ENCODE measurements at regions not wholly inside any gene's neighbourhood (a gene's known extent, or its start where the extent isn't known, plus 50 kb on each side); places are given as distances from the start of the nearest gene placed in this dataset.

- H3K4me3 Mint-ChIP-seq: no peak overlapping the region
- CTCF ChIA-PET: no interaction called here
- no peaks in the 10 kb centered on the region for H3K36me3 Mint-ChIP-seq
- H3K27ac Mint-ChIP-seq: no peak overlapping the region
- DNase-seq: no peak
- H3K4me1 Mint-ChIP-seq: no peaks in the 10 kb centered on the region
- peaks cover 46% of the 10 kb centered on the region for H3K27me3 Mint-ChIP-seq
- H3K9me3 Mint-ChIP-seq: no peaks in the 10 kb centered on the region
Observed at GRCh38 chr6:43987838-43988439, 139.3 kb downstream of the MRPL14 start.

GRCh38 chr6:43986177-43986825, 141.0 kb downstream of the MRPL14 start:
- Mint-ChIP-seq H3K27me3 (peaks cover 60% of the 10 kb centered on the region), H3K4me1 (no peaks in the 10 kb centered on the region), H3K36me3 (no peaks in the 10 kb centered on the region), H3K4me3 (no peak overlapping the region), H3K27ac (no peak overlapping the region), H3K9me3 (no peaks in the 10 kb centered on the region)
- no peak for DNase-seq
- CTCF ChIA-PET: interaction anchor here (0.9 kb wide), 1 partner anchor 88 kb away, joined by 3 read pairs; no protein-coding TSS in a partner anchor

- no peak for DNase-seq
- H3K27me3 Mint-ChIP-seq: peaks cover 63% of the 10 kb centered on the region
- no peak overlapping the region for H3K4me3 Mint-ChIP-seq
- no peaks in the 10 kb centered on the region for H3K36me3 Mint-ChIP-seq
- no peak overlapping the region for H3K27ac Mint-ChIP-seq
- CTCF ChIA-PET: no interaction called here
- H3K4me1 Mint-ChIP-seq: no peaks in the 10 kb centered on the region
- no peaks in the 10 kb centered on the region for H3K9me3 Mint-ChIP-seq
Observed at GRCh38 chr6:43985329-43985728, 141.9 kb downstream of the MRPL14 start.

GRCh38 chr6:43984442-43985321, 142.6 kb downstream of the MRPL14 start:
- Mint-ChIP-seq H3K27ac (no peak overlapping the region), H3K36me3 (no peaks in the 10 kb centered on the region), H3K9me3 (no peaks in the 10 kb centered on the region), H3K4me1 (no peaks in the 10 kb centered on the region), H3K27me3 (peaks cover 63% of the 10 kb centered on the region), H3K4me3 (no peak overlapping the region)
- CTCF ChIA-PET: no interaction called here
- DNase-seq: no peak

- DNase-seq: no peak
- Mint-ChIP-seq H3K4me1 (no peaks in the 10 kb centered on the region), H3K4me3 (no peak overlapping the region), H3K36me3 (no peaks in the 10 kb centered on the region), H3K27me3 (peaks cover 65% of the 10 kb centered on the region), H3K27ac (peak overlapping the region; percentile 46), H3K9me3 (no peaks in the 10 kb centered on the region)
- CTCF ChIA-PET: no interaction called here
Observed at GRCh38 chr6:43983632-43984031, 143.6 kb downstream of the MRPL14 start.

- CTCF ChIA-PET: no interaction called here
- Mint-ChIP-seq H3K9me3 (no peaks in the 10 kb centered on the region), H3K4me3 (no peak overlapping the region), H3K27me3 (peaks cover 70% of the 10 kb centered on the region), H3K27ac (no peak overlapping the region), H3K36me3 (no peaks in the 10 kb centered on the region), H3K4me1 (no peaks in the 10 kb centered on the region)
- no peak for DNase-seq
Observed at GRCh38 chr6:43983191-43983590, 144.1 kb downstream of the MRPL14 start.

GRCh38 chr6:43982084-43982625, 145.1 kb downstream of the MRPL14 start:
- CTCF ChIA-PET: no interaction called here
- no peaks in the 10 kb centered on the region for H3K9me3 Mint-ChIP-seq
- H3K4me3 Mint-ChIP-seq: no peak overlapping the region
- no peak for DNase-seq
- H3K27me3 Mint-ChIP-seq: peaks cover 65% of the 10 kb centered on the region
- no peak overlapping the region for H3K27ac Mint-ChIP-seq
- H3K36me3 Mint-ChIP-seq: no peaks in the 10 kb centered on the region
- no peaks in the 10 kb centered on the region for H3K4me1 Mint-ChIP-seq

GRCh38 chr6:43981363-43981990, 145.8 kb downstream of the MRPL14 start:
- Mint-ChIP-seq H3K4me3 (no peak overlapping the region), H3K9me3 (no peaks in the 10 kb centered on the region)
- peak; percentile 17 for DNase-seq

GRCh38 chr6:43980004-43980795, 147.1 kb downstream of the MRPL14 start:
- CTCF ChIA-PET: interaction anchor here (0.7 kb wide), 1 partner anchor 91 kb away, joined by 3 read pairs; no protein-coding TSS in a partner anchor
- peak; percentile 10 for DNase-seq
- H3K27ac Mint-ChIP-seq: no peak overlapping the region
- no peaks in the 10 kb centered on the region for H3K4me1 Mint-ChIP-seq
- no peaks in the 10 kb centered on the region for H3K9me3 Mint-ChIP-seq
- H3K4me3 Mint-ChIP-seq: no peak overlapping the region
- H3K27me3 Mint-ChIP-seq: peaks cover 54% of the 10 kb centered on the region
- H3K36me3 Mint-ChIP-seq: no peaks in the 10 kb centered on the region

More at GRCh38 chr6:43981363-43981990, 145.8 kb downstream of the MRPL14 start:
- H3K27me3 Mint-ChIP-seq: peaks cover 59% of the 10 kb centered on the region
- no peaks in the 10 kb centered on the region for H3K4me1 Mint-ChIP-seq
- CTCF ChIA-PET: no interaction called here
- no peaks in the 10 kb centered on the region for H3K36me3 Mint-ChIP-seq
- no peak overlapping the region for H3K27ac Mint-ChIP-seq

GRCh38 chr6:43979525-43979924, 147.7 kb downstream of the MRPL14 start:
- Mint-ChIP-seq H3K36me3 (no peaks in the 10 kb centered on the region), H3K4me3 (no peak overlapping the region), H3K9me3 (no peaks in the 10 kb centered on the region), H3K27me3 (peaks cover 51% of the 10 kb centered on the region), H3K4me1 (no peaks in the 10 kb centered on the region), H3K27ac (no peak overlapping the region)
- CTCF ChIA-PET: interaction anchor here (0.7 kb wide), 1 partner anchor 92 kb away, joined by 3 read pairs; no protein-coding TSS in a partner anchor
- peak; percentile 8 for DNase-seq

- Mint-ChIP-seq H3K4me3 (no peak overlapping the region), H3K36me3 (no peaks in the 10 kb centered on the region), H3K27me3 (peaks cover 49% of the 10 kb centered on the region), H3K9me3 (no peaks in the 10 kb centered on the region), H3K4me1 (no peaks in the 10 kb centered on the region), H3K27ac (no peak overlapping the region)
- peak; percentile 14 for DNase-seq
- CTCF ChIA-PET: no interaction called here
Observed at GRCh38 chr6:43978473-43979346, 148.5 kb downstream of the MRPL14 start.

GRCh38 chr6:43977404-43978111, 149.7 kb downstream of the MRPL14 start:
- no peaks in the 10 kb centered on the region for H3K9me3 Mint-ChIP-seq
- no peaks in the 10 kb centered on the region for H3K4me1 Mint-ChIP-seq
- peaks cover 52% of the 10 kb centered on the region for H3K27me3 Mint-ChIP-seq
- CTCF ChIA-PET: no interaction called here
- H3K36me3 Mint-ChIP-seq: no peaks in the 10 kb centered on the region
- DNase-seq: peak; percentile 16
- H3K4me3 Mint-ChIP-seq: no peak overlapping the region
- no peak overlapping the region for H3K27ac Mint-ChIP-seq
